Type B pancreatic cell (in vitro differentiated cells): ENCODE measurements at regions not wholly inside any gene's neighbourhood (a gene's known extent, or its start where the extent isn't known, plus 50 kb on each side); places are given as distances from the start of the nearest gene placed in this dataset.

ENCODE experiments used
- DNase-seq: peaks from one replicate; pipeline ENCODE4 v3.0.0; 2021; ENCODE audit warnings: mixed read lengths; ENCODE audit not compliant: unreplicated experiment; ENCODE audit errors: extremely low spot score
- H3K27ac Mint-ChIP-seq: 2 replicates; pipeline ENCODE4 v1.8.0; 2021; ENCODE audit warnings: mild to moderate bottlenecking, mixed read lengths
- H3K27me3 Mint-ChIP-seq: 2 replicates; pipeline ENCODE4 v1.8.0; 2021; ENCODE audit warnings: mixed read lengths
- H3K36me3 Mint-ChIP-seq: 2 replicates; pipeline ENCODE4 v1.8.0; 2021; ENCODE audit warnings: mixed read lengths
- H3K4me1 Mint-ChIP-seq: one replicate; pipeline ENCODE4 v1.8.0; 2021; ENCODE audit warnings: mixed read lengths; ENCODE audit not compliant: unreplicated experiment
- H3K4me3 Mint-ChIP-seq: 2 replicates; pipeline ENCODE4 v1.8.0; 2021; ENCODE audit warnings: mild to moderate bottlenecking, mixed read lengths
- H3K9me3 Mint-ChIP-seq: 2 replicates; pipeline ENCODE4 v1.8.0; 2021; ENCODE audit warnings: mixed read lengths
- CTCF ChIP-seq: fragments of 200-600 bp; sonication (generic); conservative IDR thresholded peaks from 2 replicates; pipeline ENCODE4 v1.5.0; 2021; ENCODE audit warnings: antibody characterized with exemption, mild to moderate bottlenecking

- H3K27ac Mint-ChIP-seq = no peak overlapping the region
- peaks cover 22% of the 10 kb centered on the region for H3K27me3 Mint-ChIP-seq
- TF ChIP-seq CTCF = no peak
- no peak for DNase-seq
- peaks cover 20% of the 10 kb centered on the region for H3K4me1 Mint-ChIP-seq
- H3K4me3 Mint-ChIP-seq = no peak overlapping the region
- H3K36me3 Mint-ChIP-seq = no peaks in the 10 kb centered on the region
- no peaks in the 10 kb centered on the region for H3K9me3 Mint-ChIP-seq
Observed at GRCh38 chr16:86850670-86851069, 272.3 kb downstream of the FOXL1 start.

- Mint-ChIP-seq H3K9me3 (no peaks in the 10 kb centered on the region), H3K4me1 (peaks cover 20% of the 10 kb centered on the region), H3K4me3 (no peak overlapping the region), H3K27ac (no peak overlapping the region), H3K36me3 (no peaks in the 10 kb centered on the region), H3K27me3 (peaks cover 17% of the 10 kb centered on the region)
- no peak for DNase-seq
- no peak for TF ChIP-seq CTCF
Observed at GRCh38 chr16:86852135-86852534, 273.8 kb downstream of the FOXL1 start.

GRCh38 chr16:86854058-86854621 lies 275.8 kb downstream of the FOXL1 start:
- no peak for TF ChIP-seq CTCF
- no peak for DNase-seq
- Mint-ChIP-seq H3K4me1 (peaks cover 27% of the 10 kb centered on the region), H3K9me3 (no peaks in the 10 kb centered on the region), H3K27ac (peak overlapping the region; percentile 62), H3K4me3 (peak overlapping the region; percentile 4), H3K27me3 (peaks cover 7% of the 10 kb centered on the region), H3K36me3 (no peaks in the 10 kb centered on the region)

GRCh38 chr16:86854626-86855294 lies 276.4 kb downstream of the FOXL1 start:
- Mint-ChIP-seq H3K9me3 (no peaks in the 10 kb centered on the region), H3K4me1 (peaks cover 27% of the 10 kb centered on the region), H3K27ac (peak overlapping the region; percentile 11), H3K36me3 (no peaks in the 10 kb centered on the region), H3K4me3 (peak overlapping the region; percentile 4), H3K27me3 (peaks cover 3% of the 10 kb centered on the region)
- DNase-seq = no peak
- TF ChIP-seq CTCF = no peak

- Mint-ChIP-seq H3K36me3 (no peaks in the 10 kb centered on the region), H3K9me3 (no peaks in the 10 kb centered on the region), H3K4me3 (no peak overlapping the region), H3K4me1 (peaks cover 22% of the 10 kb centered on the region), H3K27ac (no peak overlapping the region), H3K27me3 (peaks cover 5% of the 10 kb centered on the region)
- no peak for DNase-seq
- no peak for TF ChIP-seq CTCF
Observed at GRCh38 chr16:86856946-86857586, 278.7 kb downstream of the FOXL1 start.
